Activated CD4-positive, alpha-beta T cell treated with anti-CD3 and anti-CD28 coated beads for 36 hours (primary cell): ENCODE measurements at regions not wholly inside any gene's neighbourhood (a gene's known extent, or its start where the extent isn't known, plus 50 kb on each side); places are given as distances from the start of the nearest gene placed in this dataset.
"Not testable (repeated sequence)": the region's sequence is repeated elsewhere in the genome, so short reads cannot be mapped to it uniquely, and the experiment has no call there.

Source experiments
- ATAC-seq: fragments of 200-7000 bp; cut with Tn5 transposase; one replicate; pipeline ENCODE4 v1.10.0; 2021; ENCODE audit warnings: mild to moderate bottlenecking, moderate library complexity
- CTCF ChIA-PET: fragments of 350-600 bp; sonication (Branson Sonifier 250); formaldehyde crosslinking; loops from one replicate; lab custom pipeline; 2021; ENCODE audit warnings: antibody characterized with exemption; lab: Charles Lee
- POLR2A ChIA-PET: fragments of 350-600 bp; sonication (Branson Sonifier 250); formaldehyde crosslinking; loops from one replicate; lab custom pipeline; 2021; ENCODE audit warnings: antibody characterized with exemption, inconsistent platforms; lab: Charles Lee
- DNase-seq: peaks from one replicate; pipeline ENCODE4 v3.0.0-alpha.2; 2020
- H3K27ac Mint-ChIP-seq: one replicate; pipeline ENCODE4 v1.8.0; 2021; ENCODE audit warnings: mixed read lengths
- H3K27me3 Mint-ChIP-seq: one replicate; pipeline ENCODE4 v1.8.0; 2021; ENCODE audit warnings: mixed read lengths
- H3K36me3 Mint-ChIP-seq: one replicate; pipeline ENCODE4 v1.8.0; 2021; ENCODE audit warnings: low read depth, mixed read lengths
- H3K4me1 Mint-ChIP-seq: one replicate; pipeline ENCODE4 v1.8.0; 2021; ENCODE audit warnings: mixed read lengths
- H3K4me3 Mint-ChIP-seq: one replicate; pipeline ENCODE4 v1.8.0; 2021; ENCODE audit warnings: mild to moderate bottlenecking, moderate library complexity, mixed read lengths
- H3K9me3 Mint-ChIP-seq: one replicate; pipeline ENCODE4 v1.8.0; 2021; ENCODE audit warnings: low read depth, mixed read lengths
- intact Hi-C, 2 experiments: fragments of 100-400 bp; cut with DNase I in 1 of 2; cut with micrococcal nuclease in 1 of 2; formaldehyde crosslinking; loops; one replicate each; pipeline versions ENCODE4 v1.14.2 to v1.15.1; 2022 to 2024; cut with DNase I, micrococcal nuclease

GRCh38 chr17:63226720-63227119 is 219.4 kb downstream of the CYB561 start:
- DNase-seq, H3K27ac Mint-ChIP-seq, intact Hi-C loops, H3K4me1 Mint-ChIP-seq, POLR2A ChIA-PET, H3K4me3 Mint-ChIP-seq, ATAC-seq, H3K27me3 Mint-ChIP-seq, CTCF ChIA-PET: not testable (repeated sequence)
- H3K36me3 Mint-ChIP-seq: peaks cover 13% of the 10 kb centered on the region
- peaks cover 20% of the 10 kb centered on the region for H3K9me3 Mint-ChIP-seq

- H3K36me3 Mint-ChIP-seq: peaks cover 17% of the 10 kb centered on the region
- H3K4me1 Mint-ChIP-seq, ATAC-seq, DNase-seq, intact Hi-C loops, H3K27me3 Mint-ChIP-seq, H3K27ac Mint-ChIP-seq, H3K4me3 Mint-ChIP-seq, POLR2A ChIA-PET: not testable (repeated sequence)
- CTCF ChIA-PET: interaction anchor here (1.6 kb wide), 2 partner anchors 9 to 49 kb away, joined by 4 to 7 read pairs; no protein-coding TSS in a partner anchor
- H3K9me3 Mint-ChIP-seq: peaks cover 22% of the 10 kb centered on the region
Observed at GRCh38 chr17:63231015-63231620, 215.0 kb downstream of the CYB561 start.

DNA sequence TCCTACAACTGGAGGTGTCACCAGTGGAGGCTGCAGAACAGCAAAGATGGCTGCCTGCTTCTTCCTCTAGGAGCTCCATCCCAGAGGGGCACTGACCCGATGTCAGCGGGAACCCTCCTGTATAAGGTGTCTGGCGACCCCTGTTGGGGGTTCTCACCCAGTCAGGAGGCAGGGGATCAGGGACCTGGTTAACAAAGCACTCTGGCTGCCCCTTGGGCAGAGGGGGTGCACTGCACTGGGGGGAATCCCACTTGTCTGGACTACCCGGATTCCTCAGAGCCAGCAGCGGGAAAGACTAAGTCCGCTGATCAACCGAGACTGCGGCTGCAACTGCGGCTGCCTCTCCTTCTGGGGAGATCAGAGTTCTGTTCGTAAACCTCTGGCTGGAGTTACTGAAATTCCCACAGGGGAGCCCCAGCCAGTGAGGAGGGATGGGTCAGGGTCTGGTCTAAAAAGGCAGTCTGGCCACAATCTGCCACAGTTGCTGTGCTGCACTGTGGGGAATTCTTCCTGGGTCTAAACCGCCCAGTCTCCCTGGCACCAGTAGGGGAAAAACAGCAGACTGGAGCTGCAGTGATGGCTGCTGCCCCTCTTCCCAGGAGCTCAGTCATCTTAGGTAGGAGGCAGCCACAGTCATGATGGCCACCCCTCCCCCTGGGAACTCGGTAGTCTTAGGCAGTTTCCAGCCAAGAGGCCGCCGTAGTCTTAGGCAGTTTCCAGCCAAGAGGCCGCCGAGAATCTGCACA is 213.4 kb downstream of the CYB561 start:
- H3K4me1 Mint-ChIP-seq: no peaks in the 10 kb centered on the region
- ChIA-PET CTCF (no interaction called here), POLR2A (no interaction called here)
- intact Hi-C loops: no loop called here
- H3K27ac Mint-ChIP-seq: no peak overlapping the region
- ATAC-seq (no peak), DNase-seq (no peak)
- H3K9me3 Mint-ChIP-seq: peaks cover 18% of the 10 kb centered on the region
- H3K4me3 Mint-ChIP-seq: no peak overlapping the region
- H3K27me3 Mint-ChIP-seq: no peaks in the 10 kb centered on the region
- peaks cover 18% of the 10 kb centered on the region for H3K36me3 Mint-ChIP-seq

DNA sequence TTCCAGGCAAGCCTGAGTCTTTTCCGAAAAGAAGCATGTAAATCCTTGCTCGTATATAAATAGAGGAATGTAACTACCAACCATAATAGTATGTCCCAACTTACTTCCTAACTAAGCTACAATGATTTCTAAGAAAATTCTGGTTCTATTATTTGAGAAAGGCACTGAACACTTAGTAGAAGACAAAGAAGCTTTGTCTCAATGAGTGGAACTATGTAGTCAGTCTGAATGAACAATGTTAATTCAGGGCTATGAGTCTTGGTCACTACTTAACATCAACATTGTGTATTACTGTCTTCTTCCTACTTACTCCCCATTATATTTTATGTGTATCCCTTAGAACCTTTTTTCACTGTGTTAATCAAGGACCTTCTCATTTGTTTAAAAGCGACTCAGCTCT is 206.0 kb downstream of the CYB561 start:
- Mint-ChIP-seq H3K36me3 (peaks cover 16% of the 10 kb centered on the region), H3K27ac (no peak overlapping the region)
- POLR2A ChIA-PET: no interaction called here

DNA sequence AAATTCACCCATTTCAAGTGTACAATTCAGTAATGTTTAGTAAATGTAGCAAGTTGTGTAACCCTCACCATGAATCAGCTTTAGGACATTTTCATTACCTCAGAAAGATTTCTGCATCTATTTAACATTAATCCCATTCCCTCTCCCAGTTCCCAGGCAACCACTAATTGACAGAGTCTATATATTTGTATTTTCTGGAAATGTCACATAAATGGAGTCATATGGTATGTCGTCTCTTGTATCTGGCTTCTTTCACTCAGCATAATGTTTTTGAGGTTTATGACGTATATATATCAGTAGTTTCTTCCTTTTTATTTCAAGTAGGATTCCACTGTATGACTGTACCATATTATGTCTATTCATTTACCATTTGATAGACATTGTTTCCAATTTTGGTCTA is 199.8 kb downstream of the CYB561 start:
- POLR2A ChIA-PET: no interaction called here
- CTCF ChIA-PET: no interaction called here
- intact Hi-C loops: no loop called here
- no peak overlapping the region for H3K4me3 Mint-ChIP-seq
- H3K27ac Mint-ChIP-seq: no peak overlapping the region
- no peaks in the 10 kb centered on the region for H3K9me3 Mint-ChIP-seq
- H3K4me1 Mint-ChIP-seq: no peaks in the 10 kb centered on the region
- no peak for DNase-seq
- H3K27me3 Mint-ChIP-seq: no peaks in the 10 kb centered on the region
- ATAC-seq: no peak
- peaks cover 5% of the 10 kb centered on the region for H3K36me3 Mint-ChIP-seq

More for the DNA sequence above, 206.0 kb downstream of the CYB561 start:
- H3K9me3 Mint-ChIP-seq: no peaks in the 10 kb centered on the region
- H3K4me1 Mint-ChIP-seq: no peaks in the 10 kb centered on the region
- DNase-seq: no peak
- ATAC-seq: no peak
- CTCF ChIA-PET: interaction anchor here (0.7 kb wide), 1 partner anchor 9 kb away, joined by 7 read pairs; no protein-coding TSS in a partner anchor
- H3K27me3 Mint-ChIP-seq: no peaks in the 10 kb centered on the region
- no peak overlapping the region for H3K4me3 Mint-ChIP-seq
- intact Hi-C loops: no loop called here

DNA sequence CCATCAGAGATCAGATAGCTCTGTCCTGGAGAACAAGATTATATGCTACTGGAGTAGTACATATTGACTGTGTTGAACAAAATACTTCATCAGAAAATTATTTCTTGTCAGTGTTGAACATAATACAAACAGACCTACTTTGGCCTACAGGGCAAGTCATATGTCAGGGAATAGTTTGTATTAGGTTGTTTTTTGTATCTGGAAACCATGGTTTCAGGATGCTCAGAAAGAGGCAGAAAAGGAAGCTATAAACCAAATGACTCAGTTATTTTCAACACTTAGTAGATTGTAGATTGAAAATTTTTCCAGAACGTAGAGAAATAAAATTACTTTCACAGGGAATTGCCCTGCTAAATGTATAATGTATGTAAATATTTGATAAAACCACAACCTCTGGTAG is 198.4 kb downstream of the CYB561 start:
- CTCF ChIA-PET: no interaction called here
- H3K36me3 Mint-ChIP-seq: peaks cover 3% of the 10 kb centered on the region

DNA sequence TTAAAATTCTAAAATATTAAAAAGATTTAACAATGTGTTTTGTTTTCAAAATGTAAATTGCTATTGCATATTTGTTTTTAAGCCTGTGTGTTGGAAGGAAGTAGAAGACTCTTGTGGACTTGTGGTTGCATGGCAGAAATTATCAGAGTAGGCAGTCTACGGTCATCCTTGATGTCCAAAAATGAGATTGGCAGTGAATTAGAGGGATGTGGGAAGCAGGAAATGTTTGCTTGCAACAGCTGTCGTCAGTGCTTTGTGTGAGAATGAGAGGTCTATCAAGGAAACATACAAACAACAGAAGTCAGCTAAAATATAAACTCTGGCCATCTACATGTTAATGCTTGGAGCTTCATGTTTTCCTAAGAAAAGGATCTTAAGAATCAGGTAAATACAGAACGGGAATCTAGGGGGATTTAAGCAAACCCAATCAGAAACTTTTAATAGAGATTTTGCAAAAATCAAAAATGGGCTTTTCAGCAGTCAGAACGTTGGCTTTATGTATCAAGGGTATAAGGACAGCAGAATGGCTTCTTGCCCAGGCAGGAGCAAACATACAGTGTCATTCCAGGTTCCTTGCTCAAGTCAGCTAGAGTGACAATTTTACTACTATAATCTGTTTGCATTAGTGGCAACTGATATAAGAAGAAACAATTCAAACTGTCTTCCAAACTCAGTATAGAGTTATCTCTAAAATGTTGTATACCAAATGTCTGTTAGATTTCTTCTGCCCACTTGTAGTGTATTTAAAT is 196.7 kb downstream of the CYB561 start:
- Mint-ChIP-seq H3K27me3 (no peaks in the 10 kb centered on the region), H3K9me3 (no peaks in the 10 kb centered on the region), H3K4me3 (no peak overlapping the region), H3K27ac (no peak overlapping the region), H3K4me1 (no peaks in the 10 kb centered on the region), H3K36me3 (no peaks in the 10 kb centered on the region)
- CTCF ChIA-PET: interaction anchor here (0.9 kb wide), 1 partner anchor 20 kb away, joined by 3 read pairs; no protein-coding TSS in a partner anchor
- POLR2A ChIA-PET: no interaction called here
- ATAC-seq (no peak), DNase-seq (no peak)
- intact Hi-C loops: no loop called here

More for the DNA sequence above, 198.4 kb downstream of the CYB561 start:
- no peak for ATAC-seq
- DNase-seq: no peak
- Mint-ChIP-seq H3K4me3 (no peak overlapping the region), H3K4me1 (no peaks in the 10 kb centered on the region), H3K27me3 (no peaks in the 10 kb centered on the region), H3K9me3 (no peaks in the 10 kb centered on the region), H3K27ac (no peak overlapping the region)
- POLR2A ChIA-PET: no interaction called here
- intact Hi-C loops: no loop called here

DNA sequence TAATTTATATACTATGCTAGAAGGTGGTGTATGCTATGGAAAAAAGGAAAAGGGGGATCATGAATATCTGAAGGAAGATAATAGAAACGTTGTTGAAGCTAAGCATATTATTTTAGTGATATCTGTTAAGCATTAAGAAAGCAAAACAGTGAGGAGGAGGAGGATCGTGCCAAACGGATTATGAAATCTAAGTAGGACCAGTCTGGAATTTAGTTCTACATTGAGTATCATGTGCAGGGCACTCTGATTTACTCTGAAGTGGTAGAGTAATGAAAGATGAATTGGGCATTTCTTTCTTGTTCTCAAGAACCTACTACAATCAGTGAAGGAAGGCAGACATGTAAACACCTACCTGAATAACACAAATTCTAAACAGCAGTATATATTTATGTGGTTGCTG is 195.3 kb downstream of the CYB561 start:
- H3K4me3 Mint-ChIP-seq: no peak overlapping the region
- H3K9me3 Mint-ChIP-seq: no peaks in the 10 kb centered on the region
- peaks cover 3% of the 10 kb centered on the region for H3K36me3 Mint-ChIP-seq
- DNase-seq (no peak), ATAC-seq (no peak)
- no peak overlapping the region for H3K27ac Mint-ChIP-seq
- no peaks in the 10 kb centered on the region for H3K4me1 Mint-ChIP-seq
- intact Hi-C loops: no loop called here
- ChIA-PET POLR2A (no interaction called here), CTCF (interaction anchor here (1.0 to 1.2 kb wide), 2 partner anchors 8 to 156 kb away, joined by 3 read pairs; no protein-coding TSS in a partner anchor)
- H3K27me3 Mint-ChIP-seq: no peaks in the 10 kb centered on the region

DNA sequence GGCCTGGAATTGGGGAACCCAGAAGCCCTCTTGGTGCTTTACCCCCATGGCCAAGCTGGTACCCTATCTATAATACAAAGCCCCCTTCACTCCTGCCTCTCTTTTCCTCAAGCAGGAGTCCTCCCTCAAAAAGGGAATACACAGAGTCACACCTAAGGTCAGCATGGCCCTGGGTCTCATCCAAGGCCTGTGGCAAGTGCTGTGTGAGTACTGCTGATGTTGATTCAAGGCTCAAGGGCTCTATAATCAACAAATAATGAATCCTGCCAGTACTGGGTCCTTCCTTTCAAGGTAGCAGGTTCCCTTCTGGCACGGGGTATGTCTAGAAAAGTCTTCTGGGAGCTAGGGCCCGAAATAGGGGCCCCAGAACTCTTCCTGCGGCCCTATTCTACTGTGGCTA is 187.3 kb downstream of the CYB561 start:
- Mint-ChIP-seq H3K4me1 (no peaks in the 10 kb centered on the region), H3K4me3 (no peak overlapping the region), H3K27me3 (no peaks in the 10 kb centered on the region), H3K36me3 (peaks cover 4% of the 10 kb centered on the region), H3K27ac (no peak overlapping the region), H3K9me3 (peaks cover 1% of the 10 kb centered on the region)
- no peak for ATAC-seq
- POLR2A ChIA-PET: no interaction called here
- CTCF ChIA-PET: no interaction called here
- no peak for DNase-seq
- intact Hi-C loops: no loop called here

- Mint-ChIP-seq H3K4me3 (no peak overlapping the region), H3K36me3 (peaks cover 1% of the 10 kb centered on the region), H3K27me3 (no peaks in the 10 kb centered on the region), H3K4me1 (no peaks in the 10 kb centered on the region), H3K9me3 (no peaks in the 10 kb centered on the region), H3K27ac (no peak overlapping the region)
- POLR2A ChIA-PET: no interaction called here
- ATAC-seq (no peak), DNase-seq (no peak)
- intact Hi-C loops: no loop called here
- CTCF ChIA-PET: interaction anchor here (0.6 to 1.0 kb wide), 2 partner anchors 33 to 857 kb away, joined by 3 read pairs; no protein-coding TSS in a partner anchor
Observed at GRCh38 chr17:63262751-63263476, 183.2 kb downstream of the CYB561 start.

GRCh38 chr17:63265526-63265925 is 180.6 kb downstream of the CYB561 start:
- ATAC-seq (no peak), DNase-seq (no peak)
- no peak overlapping the region for H3K4me3 Mint-ChIP-seq
- peaks cover 10% of the 10 kb centered on the region for H3K36me3 Mint-ChIP-seq
- ChIA-PET POLR2A (no interaction called here), CTCF (no interaction called here)
- no peaks in the 10 kb centered on the region for H3K27me3 Mint-ChIP-seq
- peaks cover 2% of the 10 kb centered on the region for H3K4me1 Mint-ChIP-seq
- no peaks in the 10 kb centered on the region for H3K9me3 Mint-ChIP-seq
- intact Hi-C loops: no loop called here
- H3K27ac Mint-ChIP-seq: no peak overlapping the region
